SK-N-SH (cell line): ENCODE measurements at regions not wholly inside any gene's neighbourhood (a gene's known extent, or its start where the extent isn't known, plus 50 kb on each side); places are given as distances from the start of the nearest gene placed in this dataset.

Experiments used
- CTCF ChIA-PET: fragments of 300-600, 350-600 bp; formaldehyde crosslinking; extraction: SDS; loops from one replicate; lab custom pipeline; 2021; lab: Yijun Ruan, JAX
- POLR2A ChIA-PET: fragments of 350-600 bp; sonication (Branson Sonifier 250); formaldehyde crosslinking; extraction: SDS; loops from one replicate; lab custom pipeline; 2020; ENCODE audit warnings: antibody characterized with exemption, inconsistent platforms; lab: Yijun Ruan, JAX
- DNase-seq: peaks from one replicate; pipeline ENCODE4 v3.0.0; 2012
- H2AFZ ChIP-seq: fragments of 200-600 bp; sonication (generic); 2 replicates; pipeline ENCODE4 v1.8.1; 2016; ENCODE audit warnings: antibody characterized with exemption, mild to moderate bottlenecking, low read depth
- H3F3A ChIP-seq: fragments of 200-600 bp; sonication (generic); replicated peaks from 2 replicates; pipeline ENCODE3; 2016; ENCODE audit warnings: antibody characterized with exemption, mild to moderate bottlenecking; ENCODE audit not compliant: insufficient read depth
- H3K27ac ChIP-seq, 2 experiments: fragments of 200-500 bp in 1 of 2; fragments of 200-600 bp in 1 of 2; sonication (Bioruptor generic) in 1 of 2; sonication (generic), shearing (Covaris generic) in 1 of 2; 2 replicates each; pipeline versions ENCODE4 v1.5.1 to v1.6.1; 2014 to 2016; ENCODE audit warnings: low read depth in 2 of 2, inconsistent platforms in 1 of 2, low read length in 1 of 2, mild to moderate bottlenecking in 1 of 2, mixed read lengths in 1 of 2
- H3K27me3 ChIP-seq: fragments of 200-600 bp; sonication (generic), shearing (Covaris generic); 2 replicates; pipeline ENCODE4 v1.6.1; 2016; ENCODE audit warnings: mixed run types; ENCODE audit not compliant: insufficient read depth
- H3K36me3 ChIP-seq, 2 experiments: fragments of 200-500 bp in 1 of 2; fragments of 200-600 bp in 1 of 2; sonication (Bioruptor generic) in 1 of 2; sonication (generic) in 1 of 2; replicated peaks in 1 of 2; 2 replicates each; pipeline versions ENCODE3 to v1.5.1; 2014 to 2016; ENCODE audit warnings: low read length in 1 of 2, mild to moderate bottlenecking in 1 of 2; ENCODE audit not compliant: insufficient read depth in 2 of 2, control insufficient read depth in 1 of 2
- H3K4me1 ChIP-seq, 2 experiments: fragments of 200-500 bp in 1 of 2; fragments of 200-600 bp in 1 of 2; sonication (Bioruptor generic) in 1 of 2; sonication (generic), shearing (Covaris generic) in 1 of 2; 2 replicates each; pipeline versions ENCODE4 v1.5.1 to v1.6.1; 2014 to 2016; ENCODE audit warnings: low read depth in 1 of 2, low read length in 1 of 2, mixed run types in 1 of 2; ENCODE audit not compliant: insufficient read depth in 2 of 2, control insufficient read depth in 1 of 2
- H3K4me2 ChIP-seq: fragments of 200-600 bp; sonication (generic), shearing (Covaris generic); 2 replicates; pipeline ENCODE4 v1.6.1; 2017; ENCODE audit warnings: mixed run types
- H3K4me3 ChIP-seq, 2 experiments: fragments of 200-500 bp in 1 of 2; fragments of 200-600 bp in 1 of 2; sonication (Bioruptor generic) in 1 of 2; sonication (generic), shearing (Covaris generic) in 1 of 2; 2 replicates each; pipeline versions ENCODE4 v1.5.1 to v1.8.1; 2014 to 2016; ENCODE audit warnings: low read depth in 2 of 2, inconsistent platforms in 1 of 2, low read length in 1 of 2, mild to moderate bottlenecking in 1 of 2, mixed read lengths in 1 of 2, moderate library complexity in 1 of 2
- H3K79me2 ChIP-seq: fragments of 200-600 bp; sonication (generic); 2 replicates; pipeline ENCODE4 v1.8.1; 2017; ENCODE audit warnings: mild to moderate bottlenecking; ENCODE audit not compliant: insufficient read depth
- H3K9ac ChIP-seq: fragments of 200-600 bp; sonication (generic); 2 replicates; pipeline ENCODE4 v1.6.1; 2017; ENCODE audit warnings: mixed run types
- H3K9me2 ChIP-seq: fragments of 200-600 bp; sonication (generic); 2 replicates; pipeline ENCODE4 v1.6.1; 2017; ENCODE audit warnings: mixed run types
- H3K9me3 ChIP-seq: fragments of 200-600 bp; sonication (generic); 2 replicates; pipeline ENCODE4 v1.6.1; 2017; ENCODE audit warnings: mixed run types, mild to moderate bottlenecking, moderate library complexity
- H4K20me1 ChIP-seq: fragments of 200-600 bp; sonication (generic); 2 replicates; pipeline ENCODE4 v1.6.1; 2017; ENCODE audit warnings: mild to moderate bottlenecking, mixed run types; ENCODE audit not compliant: insufficient read depth
- CHD2 ChIP-seq: fragments of 150-350 bp; IDR thresholded peaks from 2 replicates; pipeline ENCODE4 v1.6.1; 2018; ENCODE audit warnings: low read length; ENCODE audit not compliant: partially characterized antibody
- CTCF ChIP-seq: fragments of 200-600 bp; sonication (generic); IDR thresholded peaks from 2 replicates; pipeline ENCODE4 v1.6.1; 2017; ENCODE audit warnings: antibody characterized with exemption, mild to moderate bottlenecking, moderate library complexity
- EP300 ChIP-seq, 2 experiments: IDR thresholded peaks; 2 replicates each; pipeline versions ENCODE4 v1.4.0 to v1.6.1; 2012; ENCODE audit warnings: borderline replicate concordance in 1 of 2, low read depth in 1 of 2, low read length in 1 of 2
- EZH2phosphoT487 ChIP-seq: fragments of 200-600 bp; sonication (generic); IDR thresholded peaks from 2 replicates; pipeline ENCODE4 v1.6.1; 2017; ENCODE audit warnings: low read depth, mixed run types, mild to moderate bottlenecking, antibody characterized with exemption, moderate library complexity, borderline replicate concordance
- FOXJ3 ChIP-seq: sonication (generic); formaldehyde crosslinking; IDR thresholded peaks from 2 replicates; pipeline ENCODE4 v1.5.1; 2020; ENCODE audit warnings: mild to moderate bottlenecking, missing genetic modification reagents
- MEF2A ChIP-seq: IDR thresholded peaks from 2 replicates; pipeline ENCODE4 v1.4.0; 2012; ENCODE audit warnings: low read depth, borderline replicate concordance
- MXI1 ChIP-seq: IDR thresholded peaks from 2 replicates; pipeline ENCODE4 v1.6.1; 2012; ENCODE audit warnings: mild to moderate bottlenecking, low read depth, low read length, improper control_type of control experiment
- NFIC ChIP-seq: IDR thresholded peaks from 2 replicates; pipeline ENCODE4 v1.4.0; 2012; ENCODE audit warnings: borderline replicate concordance
- TEAD4 ChIP-seq: IDR thresholded peaks from 2 replicates; pipeline ENCODE4 v1.4.0; 2012; ENCODE audit warnings: mild to moderate bottlenecking, borderline replicate concordance; ENCODE audit not compliant: insufficient read depth
- USF1 ChIP-seq: IDR thresholded peaks from 2 replicates; pipeline ENCODE4 v1.4.0; 2012; ENCODE audit warnings: low read depth, borderline replicate concordance
- YY1 ChIP-seq: IDR thresholded peaks from 2 replicates; pipeline ENCODE4 v1.4.0; 2012; ENCODE audit warnings: low read depth, mild to moderate bottlenecking
- ZBTB33 ChIP-seq: IDR thresholded peaks from 2 replicates; pipeline ENCODE4 v1.4.0; 2012; ENCODE audit warnings: low read depth, borderline replicate concordance
- WGBS: methylation state at CpG from one replicate; pipeline ENCODE4 v1.1.6; 2017; ENCODE audit warnings: low lambda C conversion rate; 5-methylcytosine and 5-hydroxymethylcytosine counted together

- no peaks in the 10 kb centered on the region for H3K36me3 ChIP-seq
- no peak overlapping the region for H2AFZ ChIP-seq
- H3K9me3 ChIP-seq = no peaks in the 10 kb centered on the region
- DNase-seq = no peak
- H3K27me3 ChIP-seq = peaks cover 18% of the 10 kb centered on the region; the same call in 1 of the 2 replicates
- WGBS = 12% methylated on average over 6 of the region's 6 CpGs
- H3K4me3 ChIP-seq = no peak overlapping the region
- ChIA-PET CTCF (interaction anchor here (1.9 kb wide), 1 partner anchor 17 kb away, joined by 8 read pairs; no protein-coding TSS in a partner anchor), POLR2A (no interaction called here)
- no peaks in the 10 kb centered on the region; the same call in 1 of the 2 replicates for H3K9me2 ChIP-seq
- H3K4me1 ChIP-seq = no peaks in the 10 kb centered on the region
- no peak overlapping the region for H3K9ac ChIP-seq
- H3K4me2 ChIP-seq = no peak overlapping the region
- H4K20me1 ChIP-seq = no peaks in the 10 kb centered on the region
- no peaks in the 10 kb centered on the region for H3K79me2 ChIP-seq
- TF ChIP-seq CHD2 = no peak
- no peak for TF ChIP-seq CTCF
- TF ChIP-seq USF1 = no peak
- TF ChIP-seq MXI1 = no peak
- TF ChIP-seq MEF2A = no peak
- no peak for TF ChIP-seq ZBTB33
- no peak for TF ChIP-seq TEAD4
- TF ChIP-seq FOXJ3 (CRISPR knock-in tag) = no peak
- no peak for TF ChIP-seq NFIC
- no peak for TF ChIP-seq EP300 (IDR thresholded peaks at IDR 0.05; ENCODE audit: borderline replicate concordance in 1 of 2, low read depth in 1 of 2, low read length in 1 of 2)
- no peak for TF ChIP-seq EZH2phosphoT487
- no peak for TF ChIP-seq YY1
- TF ChIP-seq, all 33 proteins: peak for 0
- H3K27ac ChIP-seq = no peak overlapping the region
- no peaks in the 10 kb centered on the region for H3F3A ChIP-seq
These were observed 53.0 kb upstream of the AGR3 start for GRCh38 chr7:16934722-16935340.
